HepG2 (cell line): ENCODE measurements at regions not wholly inside any gene's neighbourhood (a gene's known extent, or its start where the extent isn't known, plus 50 kb on each side); places are given as distances from the start of the nearest gene placed in this dataset.

ENCODE experiments used
- EZH2 ChIP-seq: conservative IDR thresholded peaks from 2 replicates; pipeline ENCODE4 v1.6.1; 2012; ENCODE audit warnings: mild to moderate bottlenecking, low read depth, low read length, moderate library complexity
- HNF1A ChIP-seq, 2 experiments: sonication (generic) in 1 of 2; formaldehyde crosslinking in 1 of 2; IDR thresholded peaks; 2 replicates each; pipeline versions ENCODE4 v1.4.0 to v1.6.1; 2016 to 2020; ENCODE audit warnings: borderline replicate concordance in 1 of 2, low read depth in 1 of 2, mild to moderate bottlenecking in 1 of 2, missing genetic modification reagents in 1 of 2
- NCOA2 ChIP-seq: sonication (generic); formaldehyde crosslinking; IDR thresholded peaks from 2 replicates; pipeline ENCODE4 v1.8.0; 2022; ENCODE audit warnings: inconsistent platforms
- SUZ12 ChIP-seq: fragments of 150-350 bp; IDR thresholded peaks from 2 replicates; pipeline ENCODE4 v1.6.1; 2014; ENCODE audit warnings: low read depth, low read length
- ZNF513 ChIP-seq: sonication (generic); formaldehyde crosslinking; conservative IDR thresholded peaks from 2 replicates; pipeline ENCODE4 v1.5.0; 2020; ENCODE audit warnings: missing genetic modification reagents
- ZNF704 ChIP-seq: sonication (generic); formaldehyde crosslinking; IDR thresholded peaks from 2 replicates; pipeline ENCODE4 v1.8.1; 2023; ENCODE audit warnings: mild to moderate bottlenecking, inconsistent platforms, moderate library complexity, missing genetic modification reagents, borderline replicate concordance
- ZSCAN29 ChIP-seq: sonication (generic); formaldehyde crosslinking; conservative IDR thresholded peaks from 2 replicates; pipeline ENCODE4 v1.4.0; 2020; ENCODE audit warnings: mild to moderate bottlenecking, missing genetic modification reagents
- TF ChIP-seq, protein P1 (sequence below): sonication (generic); formaldehyde crosslinking; IDR thresholded peaks from 2 replicates; pipeline ENCODE4 v1.4.0; 2020; ENCODE audit warnings: mild to moderate bottlenecking, low read depth, missing genetic modification reagents

DNA sequence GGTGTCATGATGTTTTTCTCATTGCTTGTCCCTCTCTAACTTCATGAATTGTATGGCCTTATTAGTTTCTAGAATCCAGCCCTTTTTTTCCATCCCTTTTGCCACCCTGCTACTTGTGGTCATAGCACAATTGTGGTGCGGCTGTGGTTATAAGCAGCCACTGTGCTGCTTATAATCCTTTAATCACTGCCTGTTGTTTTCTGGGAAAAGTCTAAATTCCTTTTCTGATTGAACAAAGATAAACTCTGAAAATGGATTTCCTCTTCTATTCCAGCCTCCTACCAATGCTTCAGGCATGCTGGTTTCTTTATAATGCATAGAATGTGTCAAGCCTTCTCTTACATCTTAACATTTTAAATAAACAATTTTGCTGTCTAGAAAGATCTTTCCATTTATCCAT lies 319.5 kb downstream of the C3orf38 start:
- TF ChIP-seq NCOA2 (CRISPR knock-in tag) (no peak), ZNF704 (CRISPR knock-in tag) (no peak), HNF1A (IDR thresholded peaks at IDR 0.05; ENCODE audit: low read depth) (no peak), HNF1A (CRISPR knock-in tag; IDR thresholded peaks at IDR 0.05; ENCODE audit: borderline replicate concordance) (no peak), SUZ12 (no peak), EZH2 (no peak), ZSCAN29 (CRISPR knock-in tag) (no peak), ZNF513 (CRISPR knock-in tag) (no peak)
- TF ChIP-seq, protein P1, sequence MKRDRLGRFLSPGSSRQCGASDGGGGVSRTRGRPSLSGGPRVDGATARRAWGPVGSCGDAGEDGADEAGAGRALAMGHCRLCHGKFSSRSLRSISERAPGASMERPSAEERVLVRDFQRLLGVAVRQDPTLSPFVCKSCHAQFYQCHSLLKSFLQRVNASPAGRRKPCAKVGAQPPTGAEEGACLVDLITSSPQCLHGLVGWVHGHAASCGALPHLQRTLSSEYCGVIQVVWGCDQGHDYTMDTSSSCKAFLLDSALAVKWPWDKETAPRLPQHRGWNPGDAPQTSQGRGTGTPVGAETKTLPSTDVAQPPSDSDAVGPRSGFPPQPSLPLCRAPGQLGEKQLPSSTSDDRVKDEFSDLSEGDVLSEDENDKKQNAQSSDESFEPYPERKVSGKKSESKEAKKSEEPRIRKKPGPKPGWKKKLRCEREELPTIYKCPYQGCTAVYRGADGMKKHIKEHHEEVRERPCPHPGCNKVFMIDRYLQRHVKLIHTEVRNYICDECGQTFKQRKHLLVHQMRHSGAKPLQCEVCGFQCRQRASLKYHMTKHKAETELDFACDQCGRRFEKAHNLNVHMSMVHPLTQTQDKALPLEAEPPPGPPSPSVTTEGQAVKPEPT, result no peak
